Caco-2 (cell line): ENCODE measurements at regions not wholly inside any gene's neighbourhood (a gene's known extent, or its start where the extent isn't known, plus 50 kb on each side); places are given as distances from the start of the nearest gene placed in this dataset.

ENCODE experiments used
- BruUV-seq: library from RNA; stranded (reverse); fragments of 400-500 nt; replicated peaks from 2 replicates; lab custom pipeline; 2021; lab: Mats Ljungman, UMichigan
- CTCF ChIA-PET: fragments of 300-600 bp; sonication (Branson Sonifier 250); formaldehyde crosslinking; loops from one replicate; lab custom pipeline; 2022; ENCODE audit warnings: antibody characterized with exemption; lab: Charles Lee
- POLR2A ChIA-PET: fragments of 300-600 bp; sonication (Branson Sonifier 250); formaldehyde crosslinking; loops from one replicate; lab custom pipeline; 2022; ENCODE audit warnings: antibody characterized with exemption; lab: Charles Lee
- DNase-seq, 2 experiments: peaks; one replicate each; pipeline versions ENCODE4 v3.0.0 to v3.0.0-alpha.2; 2020 to 2022
- H3K27me3 ChIP-seq: replicated peaks from 2 replicates; pipeline ENCODE4 v1.6.0; 2011; ENCODE audit warnings: low read length; ENCODE audit not compliant: control insufficient read depth, insufficient read depth
- H3K36me3 ChIP-seq: 2 replicates; pipeline ENCODE4 v1.5.1; 2011; ENCODE audit warnings: low read length; ENCODE audit not compliant: control insufficient read depth, insufficient read depth
- H3K4me1 ChIP-seq: fragments of 250-450 bp; sonication (Bioruptor Pico); 2 replicates; pipeline ENCODE4 v1.5.1; 2020; ENCODE audit warnings: mild to moderate bottlenecking
- H3K4me3 ChIP-seq: 2 replicates; pipeline ENCODE4 v1.5.1; 2011; ENCODE audit warnings: low read depth, mild to moderate bottlenecking, control low read depth, low read length
- H3K9me3 ChIP-seq: fragments of 250-450 bp; sonication (Bioruptor Pico); 2 replicates; pipeline ENCODE4 v1.5.1; 2020; ENCODE audit warnings: mild to moderate bottlenecking, moderate library complexity
- H3K27ac Mint-ChIP-seq: one replicate; pipeline ENCODE4 v1.8.0; 2022; ENCODE audit warnings: mixed read lengths; ENCODE audit not compliant: unreplicated experiment
- H3K27me3 Mint-ChIP-seq: one replicate; pipeline ENCODE4 v1.8.0; 2022; ENCODE audit warnings: mixed read lengths; ENCODE audit not compliant: insufficient read depth, unreplicated experiment
- H3K36me3 Mint-ChIP-seq: one replicate; pipeline ENCODE4 v1.8.0; 2022; ENCODE audit warnings: mild to moderate bottlenecking, mixed read lengths; ENCODE audit not compliant: insufficient read depth, unreplicated experiment
- H3K4me1 Mint-ChIP-seq: one replicate; pipeline ENCODE4 v1.8.0; 2022; ENCODE audit warnings: low read depth, mixed read lengths; ENCODE audit not compliant: unreplicated experiment
- H3K4me3 Mint-ChIP-seq: one replicate; pipeline ENCODE4 v1.8.0; 2022; ENCODE audit warnings: mild to moderate bottlenecking, moderate library complexity, mixed read lengths; ENCODE audit not compliant: unreplicated experiment
- H3K9me3 Mint-ChIP-seq: one replicate; pipeline ENCODE4 v1.8.0; 2022; ENCODE audit warnings: mixed read lengths; ENCODE audit not compliant: unreplicated experiment
- CTCF ChIP-seq, 2 experiments: fragments of 200-600 bp in 1 of 2; IDR thresholded peaks; 1 replicate in 1 of 2; 2 replicates in 1 of 2; pipeline versions ENCODE4 v1.5.1 to v1.8.0; 2011 to 2022; ENCODE audit warnings: antibody characterized with exemption in 1 of 2, control low read depth in 1 of 2, inconsistent platforms in 1 of 2, low read depth in 1 of 2, low read length in 1 of 2, mild to moderate bottlenecking in 1 of 2, moderate library complexity in 1 of 2; ENCODE audit not compliant: insufficient read depth in 1 of 2, severe bottlenecking in 1 of 2, unreplicated experiment in 1 of 2
- intact Hi-C: fragments of 100-400 bp; cut with micrococcal nuclease; formaldehyde crosslinking; loops from one replicate; pipeline ENCODE4 v1.10.0; 2022; ENCODE audit not compliant: unreplicated experiment

GRCh38 chr5:118144540-118144939 lies 843.8 kb downstream of the DTWD2 start:
- Histone ChIP-seq H3K36me3 (no peaks in the 10 kb centered on the region), H3K4me3 (no peak overlapping the region), H3K27me3 (no peaks in the 10 kb centered on the region), H3K9me3 (no peaks in the 10 kb centered on the region), H3K4me1 (peaks cover 7% of the 10 kb centered on the region)
- Mint-ChIP-seq H3K4me3 (no peak overlapping the region), H3K9me3 (no peaks in the 10 kb centered on the region), H3K36me3 (no peaks in the 10 kb centered on the region), H3K27me3 (no peaks in the 10 kb centered on the region), H3K4me1 (no peaks in the 10 kb centered on the region), H3K27ac (no peak overlapping the region)
- no peak for TF ChIP-seq CTCF (IDR thresholded peaks at IDR 0.05; ENCODE audit: insufficient read depth in 1 of 2, low read depth in 1 of 2, low read length in 1 of 2, severe bottlenecking in 1 of 2, unreplicated experiment in 1 of 2)
- POLR2A ChIA-PET = no interaction called here
- DNase-seq = no peak
- intact Hi-C loops = loop anchor here (10.0 kb wide), 1 partner anchor 690 kb away; no protein-coding TSS in a partner anchor
- CTCF ChIA-PET = no interaction called here
- no TSS peak for BruUV-seq

- intact Hi-C loops = no loop called here
- TF ChIP-seq CTCF (IDR thresholded peaks at IDR 0.05; ENCODE audit: insufficient read depth in 1 of 2, low read depth in 1 of 2, low read length in 1 of 2, severe bottlenecking in 1 of 2, unreplicated experiment in 1 of 2) = no peak
- no TSS peak for BruUV-seq
- no peaks in the 10 kb centered on the region for H3K9me3 Mint-ChIP-seq
- no peaks in the 10 kb centered on the region for H3K36me3 Mint-ChIP-seq
- ChIA-PET POLR2A (no interaction called here), CTCF (no interaction called here)
- no peak overlapping the region for H3K4me3 ChIP-seq
- DNase-seq = no peak
- no peaks in the 10 kb centered on the region for H3K9me3 ChIP-seq
- H3K4me1 ChIP-seq = no peaks in the 10 kb centered on the region
- H3K27me3 ChIP-seq = no peaks in the 10 kb centered on the region
- no peaks in the 10 kb centered on the region for H3K4me1 Mint-ChIP-seq
- no peak overlapping the region for H3K27ac Mint-ChIP-seq
- H3K27me3 Mint-ChIP-seq = no peaks in the 10 kb centered on the region
- no peak overlapping the region for H3K4me3 Mint-ChIP-seq
- no peaks in the 10 kb centered on the region for H3K36me3 ChIP-seq
Measured at GRCh38 chr5:118139361-118139760, 849.0 kb downstream of the DTWD2 start.

- Histone ChIP-seq H3K27me3 (no peaks in the 10 kb centered on the region), H3K4me3 (no peak overlapping the region), H3K36me3 (no peaks in the 10 kb centered on the region), H3K4me1 (no peaks in the 10 kb centered on the region), H3K9me3 (no peaks in the 10 kb centered on the region)
- no peak for TF ChIP-seq CTCF (IDR thresholded peaks at IDR 0.05; ENCODE audit: insufficient read depth in 1 of 2, low read depth in 1 of 2, low read length in 1 of 2, severe bottlenecking in 1 of 2, unreplicated experiment in 1 of 2)
- ChIA-PET POLR2A (no interaction called here), CTCF (no interaction called here)
- no peak overlapping the region for H3K4me3 Mint-ChIP-seq
- BruUV-seq = no TSS peak
- H3K27me3 Mint-ChIP-seq = no peaks in the 10 kb centered on the region
- DNase-seq = no peak
- H3K9me3 Mint-ChIP-seq = no peaks in the 10 kb centered on the region
- no peaks in the 10 kb centered on the region for H3K4me1 Mint-ChIP-seq
- intact Hi-C loops = no loop called here
- H3K36me3 Mint-ChIP-seq = no peaks in the 10 kb centered on the region
- H3K27ac Mint-ChIP-seq = no peak overlapping the region
Measured at GRCh38 chr5:118126159-118126558, 862.2 kb downstream of the DTWD2 start.
